MM.1S (cell line): ENCODE measurements at regions not wholly inside any gene's neighbourhood (a gene's known extent, or its start where the extent isn't known, plus 50 kb on each side); places are given as distances from the start of the nearest gene placed in this dataset.

Source experiments
- DNase-seq: peaks from one replicate; pipeline ENCODE4 v3.0.0-alpha.2; 2015
- H2AFZ ChIP-seq: fragments of 300-600 bp; sonication (generic); 2 replicates; pipeline ENCODE4 v1.6.0; 2016; ENCODE audit warnings: antibody characterized with exemption, low read length
- H3F3A ChIP-seq: fragments of 300-600 bp; sonication (generic); 2 replicates; pipeline ENCODE4 v1.6.1; 2016; ENCODE audit warnings: mild to moderate bottlenecking, antibody characterized with exemption, low read length, moderate library complexity, mixed read lengths; ENCODE audit not compliant: insufficient read depth
- H3K27ac ChIP-seq: fragments of 300-600 bp; sonication (generic); 2 replicates; pipeline ENCODE4 v1.5.1; 2016; ENCODE audit warnings: mild to moderate bottlenecking, low read length
- H3K27me3 ChIP-seq: fragments of 300-600 bp; sonication (generic); replicated peaks from 2 replicates; pipeline ENCODE4 v1.6.0; 2016; ENCODE audit warnings: low read length; ENCODE audit not compliant: insufficient read depth
- H3K36me3 ChIP-seq: fragments of 300-600 bp; sonication (generic); replicated peaks from 2 replicates; pipeline ENCODE4 v1.6.1; 2016; ENCODE audit warnings: mild to moderate bottlenecking, low read length, mixed read lengths; ENCODE audit not compliant: insufficient read depth
- H3K4me1 ChIP-seq: fragments of 300-600 bp; sonication (generic); 2 replicates; pipeline ENCODE4 v1.6.1; 2016; ENCODE audit warnings: low read length, mixed read lengths
- H3K4me2 ChIP-seq: fragments of 300-600 bp; sonication (generic); 2 replicates; pipeline ENCODE4 v1.6.0; 2016; ENCODE audit warnings: low read depth, low read length
- H3K4me3 ChIP-seq: fragments of 300-600 bp; sonication (generic); 2 replicates; pipeline ENCODE4 v1.5.1; 2016; ENCODE audit warnings: low read length, mixed read lengths
- H3K79me2 ChIP-seq: fragments of 300-600 bp; sonication (generic); 2 replicates; pipeline ENCODE4 v1.6.1; 2016; ENCODE audit warnings: mixed run types, low read length, mixed read lengths
- H3K9ac ChIP-seq: fragments of 300-600 bp; sonication (generic); 2 replicates; pipeline ENCODE4 v1.6.1; 2016; ENCODE audit warnings: low read length, mixed read lengths
- H3K9me2 ChIP-seq: fragments of 300-600 bp; sonication (generic); replicated peaks from 2 replicates; pipeline ENCODE4 v1.6.1; 2016; ENCODE audit warnings: mild to moderate bottlenecking, low read length, mixed read lengths; ENCODE audit not compliant: insufficient read depth
- H3K9me3 ChIP-seq: fragments of 300-600 bp; sonication (generic); replicated peaks from 2 replicates; pipeline ENCODE4 v1.6.1; 2016; ENCODE audit warnings: mild to moderate bottlenecking, low read length, mixed read lengths; ENCODE audit not compliant: insufficient read depth
- H4K20me1 ChIP-seq: fragments of 300-600 bp; sonication (generic); 2 replicates; pipeline ENCODE4 v1.6.1; 2016; ENCODE audit warnings: mild to moderate bottlenecking, low read length, moderate library complexity, mixed read lengths; ENCODE audit not compliant: insufficient read depth
- CTCF ChIP-seq: fragments of 300-600 bp; sonication (generic); IDR thresholded peaks from 2 replicates; pipeline ENCODE4 v1.5.1; 2016; ENCODE audit warnings: antibody characterized with exemption, low read length, mixed read lengths
- EZH2 ChIP-seq: fragments of 300-600 bp; sonication (generic); optimal IDR thresholded peaks from 2 replicates; pipeline ENCODE3; 2017; ENCODE audit warnings: low read depth, mild to moderate bottlenecking, antibody characterized with exemption, low read length, mixed read lengths
- EZH2phosphoT487 ChIP-seq: fragments of 300-600 bp; sonication (generic); IDR thresholded peaks from 2 replicates; pipeline ENCODE4 v1.6.1; 2018; ENCODE audit warnings: antibody characterized with exemption, low read length

DNA sequence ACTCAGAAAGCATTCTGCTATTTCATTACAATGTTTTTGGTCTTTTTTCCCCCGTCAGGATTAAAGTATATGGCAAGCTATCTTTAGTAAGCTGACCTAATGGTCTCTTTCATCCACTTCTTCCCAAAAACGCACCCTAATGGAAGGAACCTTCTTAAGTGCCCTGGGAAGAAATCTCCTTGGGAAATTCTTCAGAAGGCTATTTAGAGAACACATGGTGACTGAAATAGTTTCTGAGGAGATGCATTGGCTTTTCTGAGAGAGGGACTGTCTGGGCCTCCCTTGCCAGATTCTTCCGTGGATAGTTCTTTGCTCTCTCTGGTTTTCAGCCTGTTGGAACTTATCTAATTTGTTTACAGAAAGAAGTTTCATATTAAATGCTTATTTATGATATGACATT is 524.1 kb upstream of the MEF2C start:
- H3F3A ChIP-seq, result no peaks in the 10 kb centered on the region

GRCh38 chr5:89401659-89402058 is 518.7 kb upstream of the MEF2C start:
- Histone ChIP-seq H3K4me3 (no peak overlapping the region), H3K9me2 (0 out of 2 replicates have a peak, but pooled peaks cover 2% of the 10 kb centered on the region), H3K4me1 (peaks cover 5% of the 10 kb centered on the region), H3K9me3 (no peaks in the 10 kb centered on the region), H3K79me2 (no peaks in the 10 kb centered on the region), H3F3A (peaks cover 4% of the 10 kb centered on the region; the same call in 1 of the 2 replicates), H4K20me1 (no peaks in the 10 kb centered on the region), H3K27ac (no peak overlapping the region), H3K4me2 (no peak overlapping the region), H3K9ac (no peak overlapping the region), H3K27me3 (no peaks in the 10 kb centered on the region), H2AFZ (no peak overlapping the region), H3K36me3 (no peaks in the 10 kb centered on the region)
- DNase-seq, result no peak
- TF ChIP-seq CTCF (no peak), EZH2phosphoT487 (no peak), EZH2 (no peak)

More for the DNA sequence above, 524.1 kb upstream of the MEF2C start:
- Histone ChIP-seq H3K27me3 (no peaks in the 10 kb centered on the region), H3K27ac (no peak overlapping the region), H3K4me3 (no peak overlapping the region), H3K9me2 (0 out of 2 replicates have a peak, but pooled peaks cover 2% of the 10 kb centered on the region), H4K20me1 (no peaks in the 10 kb centered on the region), H2AFZ (no peak overlapping the region), H3K9me3 (no peaks in the 10 kb centered on the region), H3K4me2 (no peak overlapping the region), H3K79me2 (no peaks in the 10 kb centered on the region), H3K4me1 (no peaks in the 10 kb centered on the region), H3K9ac (no peak overlapping the region), H3K36me3 (no peaks in the 10 kb centered on the region)
- no peak for DNase-seq
- TF ChIP-seq EZH2, result no peak
- TF ChIP-seq CTCF, result no peak
- TF ChIP-seq EZH2phosphoT487, result no peak

- DNase-seq, result no peak
- 0 out of 2 replicates have a peak, but pooled peaks cover 2% of the 10 kb centered on the region for H3K9me2 ChIP-seq
- H3K4me1 ChIP-seq, result peaks cover 11% of the 10 kb centered on the region
- H3K36me3 ChIP-seq, result no peaks in the 10 kb centered on the region
- no peaks in the 10 kb centered on the region for H3K79me2 ChIP-seq
- H3F3A ChIP-seq, result peaks cover 11% of the 10 kb centered on the region
- no peak overlapping the region for H2AFZ ChIP-seq
- TF ChIP-seq EZH2phosphoT487 (no peak), CTCF (no peak), EZH2 (no peak)
- no peak overlapping the region for H3K9ac ChIP-seq
- no peak overlapping the region for H3K4me3 ChIP-seq
- H4K20me1 ChIP-seq, result no peaks in the 10 kb centered on the region
- H3K27me3 ChIP-seq, result no peaks in the 10 kb centered on the region
- no peaks in the 10 kb centered on the region for H3K9me3 ChIP-seq
- no peak overlapping the region for H3K4me2 ChIP-seq
- H3K27ac ChIP-seq, result no peak overlapping the region
Observed at GRCh38 chr5:89401012-89401411, 518.0 kb upstream of the MEF2C start.
